GM18870 (cell line): ENCODE measurements at regions not wholly inside any gene's neighbourhood (a gene's known extent, or its start where the extent isn't known, plus 50 kb on each side); places are given as distances from the start of the nearest gene placed in this dataset.
"Not testable (repeated sequence)": the region's sequence is repeated elsewhere in the genome, so short reads cannot be mapped to it uniquely, and the experiment has no call there.

ENCODE experiments used
- ATAC-seq: cut with Tn5 transposase; IDR thresholded peaks from one replicate; pipeline ENCODE4 v1.9.1; 2021; ENCODE audit warnings: moderate library complexity; ENCODE audit not compliant: unreplicated experiment

DNA sequence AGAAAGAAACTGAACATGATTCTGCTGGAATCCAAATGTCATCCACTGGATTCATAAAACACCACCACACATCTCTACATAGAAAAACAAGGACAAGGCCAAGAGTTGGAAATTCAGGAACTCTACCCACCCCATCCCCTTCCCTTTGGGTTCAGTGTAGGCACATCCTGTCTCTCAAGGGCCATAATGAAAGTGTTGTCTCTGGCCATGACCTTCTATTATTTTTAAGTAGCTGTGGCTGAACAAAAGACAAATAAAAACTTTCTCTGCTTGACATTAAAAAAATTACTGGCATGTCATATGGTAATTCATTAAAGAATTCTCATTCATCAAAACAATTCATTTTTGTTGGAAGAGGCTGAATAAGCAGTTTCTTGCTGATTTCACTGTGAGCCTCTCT lies 54.9 kb upstream of the ZBTB18 start:
- ATAC-seq: no peak

DNA sequence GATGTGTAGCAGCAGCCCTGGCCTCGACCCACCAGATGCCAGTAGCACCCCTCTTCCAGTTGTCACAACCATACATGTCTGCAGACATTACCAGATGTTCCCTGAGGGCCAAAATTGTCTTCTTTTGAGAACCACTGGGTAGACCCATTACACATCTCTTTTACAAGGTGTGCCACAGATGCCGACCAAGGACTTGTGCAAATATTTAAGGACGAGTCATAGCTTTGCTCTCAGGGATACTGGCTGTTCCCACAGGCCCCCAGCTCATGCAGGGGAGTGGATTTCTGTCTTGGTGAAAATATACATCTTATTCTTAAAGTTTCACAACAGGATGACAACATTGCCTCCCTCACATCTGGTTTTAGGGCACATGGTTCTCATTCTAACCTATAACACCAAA lies 59.4 kb upstream of the ZBTB18 start:
- ATAC-seq: no peak

DNA sequence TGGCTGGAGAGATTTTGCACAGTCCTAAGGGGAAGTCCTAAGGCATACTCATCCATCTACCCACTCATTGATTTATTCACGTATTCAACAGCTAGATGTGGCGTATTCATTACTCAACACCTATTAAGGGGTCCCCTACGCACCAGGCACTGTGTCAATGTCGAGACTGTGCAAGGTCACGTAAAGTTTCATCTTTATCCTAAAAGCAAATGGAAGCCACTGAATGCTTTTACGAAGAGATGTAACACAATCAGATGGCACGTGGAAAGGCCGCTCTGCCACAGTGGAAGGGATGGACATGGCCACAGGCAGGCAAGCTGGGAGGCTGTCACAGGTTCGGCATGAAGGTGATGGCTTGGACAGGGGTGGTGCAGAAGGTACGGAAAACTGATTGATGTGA lies 66.3 kb upstream of the ZBTB18 start:
- no peak for ATAC-seq

DNA sequence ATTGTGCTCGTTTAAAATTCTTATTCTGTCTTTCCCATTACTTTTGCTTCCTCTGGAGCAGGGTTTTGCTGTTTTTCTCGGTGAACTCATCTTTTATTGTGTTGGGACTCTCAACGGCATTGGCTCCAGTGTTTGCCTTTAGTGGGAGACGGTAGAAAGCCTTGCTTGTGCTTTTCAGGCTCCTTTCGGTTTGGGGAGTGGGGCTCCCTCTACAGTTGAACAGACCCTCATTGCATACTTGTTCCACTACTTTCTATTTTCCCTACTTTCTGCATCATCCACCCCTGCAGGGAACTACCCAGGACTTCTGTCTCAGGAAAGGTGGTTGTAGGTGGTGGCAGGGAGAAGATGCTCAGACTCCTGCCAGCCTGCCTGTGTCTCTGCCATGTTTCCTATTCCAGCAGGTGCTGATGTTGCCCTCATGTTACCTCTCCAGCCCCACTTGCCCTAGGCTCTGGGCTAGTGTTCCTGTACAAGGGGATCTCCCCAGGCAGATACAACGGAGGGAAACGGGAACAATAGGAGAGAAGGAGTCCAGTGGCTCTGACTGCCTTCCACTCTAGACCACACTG lies 68.5 kb upstream of the ZBTB18 start:
- ATAC-seq: no peak

DNA sequence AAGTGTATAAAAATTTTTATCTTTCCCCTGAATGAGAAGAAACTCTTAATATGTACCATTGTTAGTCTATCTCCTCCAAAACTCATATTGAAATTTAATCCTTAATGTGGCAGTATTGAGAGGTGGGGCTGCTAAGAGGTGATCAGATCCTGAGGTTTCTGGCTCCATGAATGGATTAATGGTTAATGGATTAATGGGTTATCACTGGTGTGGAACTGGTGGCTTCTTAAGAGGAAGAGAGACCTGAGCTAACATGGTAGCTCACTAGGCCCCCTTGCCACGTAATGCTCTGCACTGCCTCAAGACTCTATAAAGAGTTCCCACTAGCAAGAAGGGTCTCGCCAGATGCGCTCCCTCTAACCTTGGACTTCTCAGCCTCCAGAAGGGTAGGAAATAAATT lies 70.6 kb upstream of the ZBTB18 start:
- ATAC-seq: no peak

DNA sequence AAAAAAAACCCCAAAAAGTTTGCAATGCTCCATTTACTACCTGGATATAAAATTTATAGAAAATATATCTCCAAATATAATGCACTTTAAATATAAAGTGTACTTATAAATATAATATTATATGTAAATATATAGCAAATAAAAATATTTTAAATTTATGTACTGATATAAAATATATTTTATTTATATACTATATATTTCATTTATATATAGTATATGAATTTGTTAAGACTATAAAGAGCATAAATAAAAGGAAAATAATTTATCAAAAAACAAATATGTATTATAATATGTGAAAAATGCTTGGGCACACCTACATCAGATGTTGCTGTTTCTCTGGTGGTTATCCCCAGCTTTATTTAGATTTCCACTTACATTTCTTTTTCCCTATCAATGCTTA lies 71.0 kb upstream of the ZBTB18 start:
- ATAC-seq: no peak

DNA sequence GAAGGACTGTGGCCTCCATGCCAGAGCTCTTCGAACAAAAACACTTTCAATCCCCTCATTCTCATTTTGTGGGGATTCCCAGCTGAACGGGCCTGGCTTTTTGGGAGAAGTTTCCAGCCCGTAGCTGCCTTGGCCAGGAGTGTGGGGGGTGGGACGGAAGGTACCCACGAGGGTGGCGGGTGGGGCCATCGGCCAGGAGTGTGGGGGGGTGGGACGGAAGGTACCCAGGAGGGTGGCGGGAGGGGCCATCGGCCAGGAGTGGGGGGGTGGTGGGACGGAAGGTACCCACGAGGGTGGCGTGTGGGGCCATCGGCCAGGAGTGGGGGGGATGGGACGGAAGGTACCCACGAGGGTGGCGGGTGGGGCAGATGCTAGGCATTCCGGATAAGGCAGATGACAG lies 71.7 kb upstream of the ZBTB18 start:
- ATAC-seq: no peak

DNA sequence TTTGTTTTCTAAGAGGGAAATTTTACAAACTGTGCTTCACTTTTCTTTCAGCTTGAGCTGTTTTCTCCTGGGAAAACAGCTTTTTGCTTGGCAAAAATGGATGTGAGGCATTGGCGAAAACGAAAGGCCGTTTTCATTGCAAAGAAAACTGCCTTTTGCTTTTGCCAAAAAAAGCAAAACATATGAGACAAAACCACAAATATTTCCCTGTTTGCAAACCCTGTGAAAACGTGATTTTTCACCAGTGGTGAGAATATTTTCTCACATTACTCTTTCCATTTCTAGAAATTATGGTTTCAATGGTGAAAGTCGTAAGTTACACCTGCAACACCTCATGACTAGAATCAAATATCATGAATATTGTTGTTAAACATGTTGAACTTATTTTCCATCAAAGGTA lies 74.0 kb upstream of the ZBTB18 start:
- ATAC-seq: no peak

DNA sequence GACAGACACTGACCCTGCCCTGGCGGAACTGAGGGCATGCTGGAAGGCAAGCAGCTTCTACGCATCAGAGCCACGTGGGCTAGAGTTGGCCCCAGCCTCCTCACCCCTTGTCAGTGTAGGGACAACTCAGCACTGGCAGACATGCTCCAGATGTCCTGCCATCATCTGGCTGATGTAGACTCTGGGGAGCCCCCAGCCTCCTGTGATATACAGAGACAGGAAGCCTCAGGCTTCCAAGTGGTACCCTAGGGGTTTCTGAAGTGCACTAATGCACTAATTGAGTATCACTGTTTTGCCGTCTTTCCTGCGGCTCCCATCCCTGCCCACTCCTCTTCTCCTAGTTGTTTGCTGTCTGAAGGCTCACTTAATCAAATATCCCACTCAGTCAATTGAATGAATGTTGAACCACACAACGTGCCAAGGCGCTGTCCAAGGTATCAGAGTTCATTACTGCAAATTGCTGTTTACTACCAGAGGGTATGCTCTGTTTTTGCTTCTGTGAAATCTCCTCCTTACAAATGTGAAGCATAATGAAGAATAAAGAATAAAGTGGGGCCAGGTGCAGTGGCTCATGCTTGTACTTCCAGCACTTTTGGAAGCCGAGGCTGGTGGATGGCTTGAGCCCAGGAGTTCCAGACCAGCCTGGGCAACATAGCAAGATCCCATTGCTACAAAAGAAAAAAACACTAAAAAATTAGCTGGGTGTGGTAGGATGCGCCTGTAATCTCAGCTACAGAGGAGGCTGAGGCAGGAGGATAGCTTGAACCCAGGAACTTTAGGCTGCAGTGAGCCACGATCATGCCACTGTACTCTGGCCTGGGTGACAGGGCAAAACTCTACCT lies 76.4 kb upstream of the ZBTB18 start:
- ATAC-seq: no peak

DNA sequence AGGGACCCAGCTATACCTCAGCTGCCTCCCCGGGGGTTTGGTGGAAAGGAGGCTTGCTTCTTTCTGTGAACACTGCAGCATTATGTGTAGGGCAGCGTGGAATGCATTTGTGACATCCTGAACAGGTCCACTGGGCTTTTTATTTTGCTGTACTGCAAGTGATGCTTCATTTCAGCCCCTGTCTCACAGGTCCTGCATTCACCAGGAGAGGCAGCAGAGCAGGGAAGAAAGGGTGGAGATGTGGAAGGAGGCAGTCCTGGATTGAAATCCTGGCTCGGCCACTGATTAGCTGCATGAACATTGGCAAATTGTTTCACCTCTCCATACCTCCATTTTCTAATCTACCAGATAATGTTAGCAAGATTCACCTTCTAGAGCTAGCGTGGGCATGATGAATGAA lies 77.9 kb upstream of the ZBTB18 start:
- ATAC-seq: no peak

DNA sequence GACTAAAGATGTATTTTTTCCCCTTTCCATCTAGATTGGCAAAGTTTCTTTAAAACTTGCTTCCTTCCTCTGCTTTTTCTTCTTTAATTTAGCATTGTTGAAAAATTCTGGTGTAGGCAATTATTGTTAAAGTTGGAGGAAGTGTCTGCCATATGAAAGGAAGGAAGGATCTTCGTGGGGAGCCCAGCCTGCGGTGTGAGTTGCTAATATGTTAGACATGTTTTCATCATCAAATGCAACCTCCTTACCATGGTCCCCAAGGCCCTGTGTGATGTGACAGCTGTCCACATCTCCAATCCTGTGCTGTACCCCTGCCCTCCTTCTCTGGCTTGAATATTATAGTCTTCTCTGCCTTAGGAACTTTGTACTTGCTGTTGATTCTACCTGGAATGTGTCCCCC lies 81.0 kb upstream of the ZBTB18 start:
- no peak for ATAC-seq

DNA sequence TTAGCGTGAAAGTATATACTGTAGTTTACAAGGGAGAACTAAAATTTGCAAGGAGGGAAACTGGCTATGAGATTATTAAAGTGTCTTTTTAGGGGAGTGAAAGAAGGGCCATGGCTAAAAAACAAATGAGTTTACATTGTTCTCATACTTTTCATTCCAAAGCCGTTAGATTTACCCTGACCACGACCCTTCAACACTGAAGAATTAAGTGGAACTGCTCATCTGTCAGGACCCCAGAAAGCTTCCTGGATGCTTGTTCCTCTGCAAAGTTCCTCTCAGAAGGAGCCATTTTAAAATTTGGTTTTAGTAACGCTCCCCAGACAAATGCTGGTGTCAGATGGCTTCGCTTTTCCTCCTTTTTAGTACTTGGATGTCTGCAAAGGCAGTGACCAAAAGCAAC lies 82.7 kb upstream of the ZBTB18 start:
- ATAC-seq: no peak

DNA sequence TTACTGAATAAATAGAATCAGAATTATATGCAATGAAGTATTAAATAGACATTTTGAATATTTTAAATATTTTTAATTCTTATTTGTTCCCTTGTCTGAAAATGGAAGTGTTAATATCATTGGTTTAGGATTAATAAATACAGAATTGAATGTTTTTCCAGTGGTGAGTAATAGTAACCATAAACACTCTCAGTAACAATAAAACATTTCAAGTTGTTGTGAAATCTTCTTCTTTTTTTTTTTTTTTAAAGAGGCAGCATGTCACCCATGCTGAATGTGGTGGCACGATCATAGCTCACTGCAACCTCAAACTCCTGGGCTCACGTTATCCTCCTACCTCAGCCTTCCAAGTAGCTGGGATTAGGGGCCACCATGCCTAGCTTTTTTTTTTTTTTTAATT lies 86.2 kb upstream of the ZBTB18 start:
- ATAC-seq: no peak

DNA sequence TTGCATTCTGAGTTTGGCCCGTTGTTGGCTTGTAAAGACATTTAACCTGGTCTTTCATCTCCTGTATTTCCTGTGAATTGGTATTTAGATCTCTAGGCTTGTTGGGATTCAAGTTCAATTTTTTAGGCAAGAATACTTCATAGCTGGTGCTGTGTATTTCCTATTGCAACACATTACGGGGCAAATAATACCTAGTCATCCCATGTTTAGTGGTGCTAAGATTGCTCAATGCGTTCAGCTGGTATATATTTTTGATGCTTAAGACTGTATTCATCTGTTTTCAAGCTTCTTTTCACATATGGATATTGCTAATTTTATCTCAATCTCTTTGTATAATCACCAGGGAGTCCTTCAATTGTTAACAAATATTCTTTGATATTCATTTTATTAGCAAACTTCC lies 87.5 kb upstream of the ZBTB18 start:
- no peak for ATAC-seq

DNA sequence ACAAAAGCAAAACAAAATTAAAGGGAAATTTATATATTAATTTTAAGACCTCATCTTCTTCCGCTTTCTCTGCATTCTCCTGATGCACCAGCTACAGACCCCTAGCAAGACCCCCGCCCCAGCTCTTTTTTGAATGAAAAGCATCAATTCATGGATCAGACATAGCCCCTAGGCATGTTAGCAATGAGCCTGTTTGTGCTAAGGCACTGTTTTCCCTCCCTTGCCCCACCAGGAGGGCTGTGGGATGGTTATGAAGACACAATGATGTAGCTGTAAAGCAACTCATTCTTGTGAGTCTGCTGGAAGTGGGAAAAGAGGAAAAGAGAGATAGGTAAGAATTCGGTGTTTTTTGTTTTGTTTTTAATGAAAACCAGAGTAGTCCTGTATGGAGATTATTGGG lies 88.5 kb upstream of the ZBTB18 start:
- ATAC-seq: no peak

DNA sequence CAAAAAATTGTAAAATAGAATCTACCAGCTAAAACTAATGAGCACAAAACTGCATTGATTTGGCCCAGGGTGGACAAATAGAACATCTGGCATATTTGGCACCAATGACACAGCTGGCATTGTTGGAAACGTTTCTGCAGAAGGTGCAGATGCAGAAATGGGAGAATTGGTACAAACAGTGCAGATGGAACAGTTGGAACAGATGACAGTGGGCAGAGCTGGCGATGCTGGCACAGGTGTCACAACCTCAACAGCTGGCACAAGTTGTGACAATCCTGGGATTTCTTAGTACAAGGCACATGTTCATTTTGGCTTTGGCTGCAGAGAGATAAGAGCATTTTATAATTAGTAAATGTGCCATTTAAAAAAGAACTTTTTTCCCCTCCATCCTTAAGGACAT lies 91.1 kb upstream of the ZBTB18 start:
- no peak for ATAC-seq

DNA sequence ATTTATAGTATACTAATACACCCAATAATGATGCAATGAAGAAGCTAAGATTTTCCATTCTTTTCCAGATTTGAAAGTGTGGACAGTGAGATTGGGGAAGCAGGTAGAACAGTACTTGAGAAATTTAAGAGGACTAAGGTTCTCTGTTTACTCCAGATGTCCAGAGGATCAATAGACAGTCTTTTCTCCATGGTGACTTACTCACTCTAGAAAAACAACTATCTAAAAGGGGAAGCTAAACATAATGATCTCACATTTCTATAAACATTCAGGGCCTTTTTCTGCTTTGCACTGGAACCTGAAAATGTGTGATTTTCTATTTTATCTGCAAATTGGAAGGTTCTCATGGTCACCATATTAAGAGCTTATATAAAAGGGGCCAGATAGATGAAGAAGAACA lies 93.9 kb upstream of the ZBTB18 start:
- ATAC-seq: no peak

DNA sequence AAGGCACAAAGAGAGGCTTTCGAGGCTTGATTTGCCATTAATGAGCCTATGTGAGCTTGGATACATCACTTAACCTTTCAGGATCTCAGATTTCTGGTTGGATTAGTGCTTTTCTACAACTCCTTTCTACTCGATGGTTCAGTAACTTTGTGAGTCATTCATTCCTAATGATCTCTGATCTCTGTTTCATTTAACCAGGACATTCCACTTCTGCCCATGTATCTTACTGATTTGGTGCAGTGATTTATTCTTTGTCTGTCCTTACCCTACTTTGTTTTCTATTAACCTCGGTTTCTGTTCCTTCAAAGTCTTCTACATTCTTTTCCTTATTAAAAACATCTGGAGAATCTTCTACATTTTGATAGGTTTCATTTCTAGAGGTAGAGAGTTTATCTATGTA lies 94.6 kb upstream of the ZBTB18 start:
- no peak for ATAC-seq

DNA sequence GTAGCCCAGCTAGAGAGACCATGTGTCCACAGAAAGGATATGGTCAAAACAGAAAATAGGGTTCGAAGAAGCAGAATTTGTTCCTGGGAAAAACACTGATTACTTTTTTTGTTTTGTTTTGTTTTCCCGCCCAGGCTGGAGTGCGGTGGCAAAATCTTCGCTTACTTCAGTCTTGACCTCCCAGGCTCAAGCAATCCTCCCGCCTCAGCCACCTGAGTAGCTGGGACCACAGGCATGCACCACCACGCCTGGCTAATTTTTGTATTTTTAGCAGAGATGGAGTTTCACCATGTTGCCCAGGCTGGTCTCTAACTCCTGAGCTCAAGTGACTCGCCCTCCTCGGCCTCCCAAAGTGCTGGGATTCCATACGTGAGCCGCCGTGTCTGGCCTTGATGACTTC lies 99.9 kb upstream of the ZBTB18 start:
- not testable (repeated sequence) for ATAC-seq

DNA sequence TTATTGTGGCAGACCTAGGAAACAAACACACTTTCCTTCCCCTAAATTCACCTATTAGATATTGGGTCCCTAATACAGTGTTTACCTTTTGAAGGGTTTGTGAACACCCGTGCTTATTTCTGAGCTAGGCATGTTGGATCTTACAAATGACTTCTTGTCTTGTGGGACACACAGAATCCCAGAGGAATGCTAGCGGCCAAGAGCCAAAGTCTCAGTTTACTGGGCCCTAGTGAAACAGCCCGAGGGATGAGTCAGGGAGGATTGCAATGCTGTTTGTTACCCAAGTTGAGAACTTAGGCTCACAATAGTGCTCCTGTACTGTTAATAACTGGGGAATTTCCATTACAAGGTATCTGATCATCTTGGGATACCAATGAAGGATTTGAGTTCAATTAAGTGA lies 100.1 kb upstream of the AKT3 start:
- ATAC-seq: no peak

DNA sequence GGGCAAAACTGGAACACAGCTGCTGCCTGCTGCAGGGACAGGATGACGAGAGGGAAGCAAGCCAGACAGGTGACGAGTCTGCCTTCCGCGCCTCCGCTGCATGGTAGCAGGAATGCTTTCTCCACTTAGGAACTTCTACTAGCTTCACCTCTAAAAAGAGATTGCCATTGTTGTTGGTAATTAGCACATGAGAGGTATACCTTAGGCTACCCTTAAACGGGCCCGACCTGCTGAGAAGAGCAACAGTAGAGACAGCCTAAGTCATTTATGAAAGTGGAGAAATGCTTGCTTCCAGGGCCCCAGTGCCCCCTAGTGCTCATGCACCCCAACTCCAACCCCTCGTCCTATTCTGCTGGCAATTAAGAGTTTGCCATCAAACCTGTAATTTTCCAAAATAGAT lies 96.9 kb upstream of the AKT3 start:
- no peak for ATAC-seq

DNA sequence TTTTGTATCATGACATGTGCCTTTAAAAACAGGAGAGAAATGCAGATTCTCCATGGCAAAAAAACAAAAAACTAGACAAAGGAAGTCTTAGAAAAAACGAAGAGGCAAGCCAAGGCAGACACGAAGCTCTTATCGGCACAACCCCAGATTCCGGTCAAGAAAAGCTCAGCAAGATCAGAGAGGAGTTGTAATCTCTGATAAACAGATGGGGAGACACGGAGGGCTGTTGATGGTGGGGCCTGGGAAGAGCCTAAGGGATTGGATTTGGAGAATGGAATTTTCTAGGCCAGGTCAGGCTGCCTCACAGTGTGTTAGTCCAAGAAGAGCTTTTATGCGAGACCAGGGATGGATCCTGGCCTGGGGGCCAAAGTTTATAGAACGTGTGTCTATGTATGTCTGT lies 96.2 kb upstream of the AKT3 start:
- no peak for ATAC-seq

DNA sequence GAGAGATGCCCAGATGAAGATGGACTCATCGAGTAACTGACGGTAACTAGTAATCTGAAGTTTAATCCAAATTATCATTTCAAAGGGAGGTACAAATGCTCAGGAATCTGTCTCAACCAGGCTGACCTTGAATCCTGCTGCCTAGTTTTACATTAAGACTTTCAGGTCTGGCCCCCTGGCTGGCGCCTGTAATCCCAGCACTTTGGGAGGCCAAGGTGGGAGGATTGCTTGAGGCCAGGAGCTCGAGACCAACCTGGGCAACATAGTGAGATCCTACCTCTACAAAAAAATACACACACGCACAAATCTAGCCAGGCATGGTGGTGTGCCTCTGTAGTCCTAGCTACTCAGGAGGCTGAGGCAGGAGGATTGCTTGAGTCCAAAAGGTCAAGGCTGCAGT lies 95.7 kb upstream of the AKT3 start:
- ATAC-seq: no peak
